ENCODE measurements at regions not wholly inside any gene's neighbourhood (a gene's known extent, or its start where the extent isn't known, plus 50 kb on each side); places are given as distances from the start of the nearest gene placed in this dataset.

DNA sequence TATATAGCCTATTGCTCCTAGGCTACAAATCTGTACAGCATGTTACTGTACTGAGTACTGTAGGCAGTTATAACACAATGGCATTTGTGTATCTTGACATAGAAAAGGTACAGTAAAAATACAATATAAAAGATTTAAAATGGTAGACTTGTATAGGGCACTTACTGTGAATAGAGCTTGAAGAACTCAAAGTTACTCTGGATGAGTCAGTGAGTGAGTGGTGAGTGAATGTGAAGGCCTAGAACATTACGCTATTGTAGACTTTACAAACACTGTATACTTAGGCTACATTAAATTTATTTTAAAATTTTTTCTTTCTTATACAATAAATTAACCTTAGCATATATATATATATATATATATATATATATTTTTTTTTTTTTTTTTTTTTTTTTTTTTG is 140.0 kb upstream of the UBE2E1 start:
- no peak for DNase-seq

DNA sequence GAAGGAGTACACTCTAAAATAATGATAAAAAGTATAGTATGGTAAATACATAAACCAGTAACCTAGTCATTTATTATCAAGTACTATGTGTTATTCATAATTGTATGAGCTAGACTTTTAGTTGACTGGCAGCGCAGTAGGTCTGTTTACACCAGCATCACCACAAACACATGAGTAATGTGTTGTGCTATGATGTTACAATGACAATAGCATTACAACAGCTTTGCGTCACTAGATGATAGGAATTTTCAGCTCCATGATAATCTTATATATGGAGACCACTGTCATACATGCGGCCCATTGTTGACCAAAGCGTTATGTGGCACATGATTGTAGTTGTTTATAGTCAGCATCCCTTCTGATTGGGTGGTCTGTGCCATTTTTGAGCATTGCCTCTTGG is 138.9 kb upstream of the UBE2E1 start:
- no peak for DNase-seq

GRCh38 chr3:23667536-23668429 is 138.0 kb upstream of the UBE2E1 start:
- DNase-seq = no peak

DNA sequence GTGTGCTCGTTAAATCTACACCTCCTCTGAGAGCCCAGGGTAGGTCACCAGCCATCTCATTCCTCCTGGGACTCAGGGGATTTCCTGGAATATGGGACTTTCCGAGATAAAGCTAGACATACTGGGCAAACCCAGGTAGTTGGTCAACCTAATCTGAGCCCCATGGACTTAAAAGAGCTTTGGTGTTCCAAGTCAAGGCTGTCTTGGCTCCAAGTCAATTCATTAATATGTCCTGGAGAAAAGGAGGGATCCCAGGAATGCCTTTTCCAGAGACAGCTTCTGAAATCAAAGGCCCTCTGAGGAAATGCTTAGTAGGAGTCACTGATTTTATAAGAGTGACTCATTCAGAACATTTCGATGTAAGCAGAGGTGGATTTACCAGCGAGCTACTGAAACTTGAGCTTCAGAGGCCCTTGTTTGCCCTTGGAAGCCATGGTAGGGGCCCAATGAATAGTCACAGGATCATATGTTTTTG is 137.3 kb upstream of the UBE2E1 start:
- no peak for DNase-seq

- no peak for DNase-seq
Measured at GRCh38 chr3:23669541-23670255, 136.1 kb upstream of the UBE2E1 start.

DNA sequence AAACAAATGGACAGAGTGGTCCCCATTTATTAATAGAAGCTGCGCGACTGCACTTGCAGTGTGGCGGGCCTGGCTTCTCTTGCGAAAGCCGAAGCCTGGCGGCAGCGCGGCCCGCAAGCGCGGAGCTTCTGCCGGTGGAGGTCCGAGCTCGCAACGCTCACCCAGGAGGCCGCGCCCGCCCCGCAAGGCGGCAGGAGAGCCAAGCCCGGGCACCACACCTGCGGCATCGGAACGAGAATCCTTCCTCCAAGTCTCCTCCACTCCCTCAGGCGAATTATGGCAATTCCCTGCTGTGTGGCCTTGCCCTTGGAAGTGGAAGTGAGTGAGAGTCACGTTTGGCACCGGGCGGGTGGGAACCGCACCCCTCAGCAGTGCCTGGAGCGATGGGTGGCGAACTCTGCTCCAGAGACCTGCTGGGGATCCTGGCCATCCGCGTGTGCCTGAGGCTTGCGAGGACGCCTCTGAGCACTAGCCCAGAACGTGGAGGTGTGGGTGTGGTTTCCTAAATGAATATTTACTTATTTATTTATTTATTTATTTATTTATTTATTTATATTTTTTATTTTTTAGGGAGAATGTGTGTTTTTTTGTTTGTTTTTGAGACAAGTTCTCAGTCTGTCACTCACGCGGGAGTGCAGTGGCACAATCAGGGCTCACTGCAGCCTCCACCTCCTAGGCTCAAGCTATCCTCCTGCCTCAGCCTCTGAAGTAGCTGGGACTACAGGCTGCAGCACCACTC is 133.7 kb upstream of the UBE2E1 start:
- no peak for DNase-seq

- DNase-seq = no peak
Measured at GRCh38 chr3:23672628-23673027, 133.1 kb upstream of the UBE2E1 start.

DNA sequence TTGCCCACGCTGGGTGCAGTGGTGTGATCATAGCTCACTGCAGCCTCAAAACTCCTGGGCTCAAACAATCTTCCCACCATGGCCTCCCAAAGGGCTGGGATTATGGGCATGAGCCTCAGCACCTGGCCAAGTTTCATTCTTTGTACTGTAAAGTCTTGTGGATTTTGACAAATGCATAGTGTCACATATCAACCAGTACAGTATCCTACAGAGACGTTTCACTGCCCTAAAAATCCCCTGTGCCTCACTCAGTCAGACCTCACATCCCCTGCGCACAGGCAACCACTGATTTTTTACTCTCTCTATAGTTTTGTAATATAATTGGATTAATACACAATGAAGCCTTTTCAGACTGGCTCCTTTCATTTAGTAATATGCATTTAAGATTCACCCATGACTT is 130.7 kb upstream of the UBE2E1 start:
- DNase-seq = no peak

- DNase-seq = no peak
Measured at GRCh38 chr3:23676093-23676492, 129.7 kb upstream of the UBE2E1 start.

DNA sequence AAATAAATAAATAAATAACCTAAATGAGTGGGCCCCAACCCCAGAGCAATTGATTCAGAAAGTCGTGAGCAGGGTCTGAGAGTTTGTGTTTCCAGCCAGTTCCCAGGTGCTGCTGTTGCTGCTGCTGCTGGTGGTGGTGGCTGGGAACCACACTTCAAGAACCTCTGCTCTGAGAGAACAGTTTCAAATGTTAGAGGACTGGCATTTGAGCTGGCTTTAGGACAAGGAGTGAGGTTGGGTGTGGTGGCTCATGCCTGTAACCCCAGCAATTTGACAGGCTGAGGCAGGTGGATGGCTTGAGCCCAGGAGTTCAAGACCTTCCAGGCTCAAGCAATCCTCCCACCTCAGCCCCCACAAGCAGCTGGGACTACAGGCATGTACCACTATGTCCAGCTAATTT is 123.1 kb upstream of the UBE2E1 start:
- no peak for DNase-seq

- DNase-seq = no peak
Measured at GRCh38 chr3:23685541-23686258, 120.1 kb upstream of the UBE2E1 start.

- DNase-seq = no peak
Measured at GRCh38 chr3:23686519-23686918, 119.2 kb upstream of the UBE2E1 start.

DNA sequence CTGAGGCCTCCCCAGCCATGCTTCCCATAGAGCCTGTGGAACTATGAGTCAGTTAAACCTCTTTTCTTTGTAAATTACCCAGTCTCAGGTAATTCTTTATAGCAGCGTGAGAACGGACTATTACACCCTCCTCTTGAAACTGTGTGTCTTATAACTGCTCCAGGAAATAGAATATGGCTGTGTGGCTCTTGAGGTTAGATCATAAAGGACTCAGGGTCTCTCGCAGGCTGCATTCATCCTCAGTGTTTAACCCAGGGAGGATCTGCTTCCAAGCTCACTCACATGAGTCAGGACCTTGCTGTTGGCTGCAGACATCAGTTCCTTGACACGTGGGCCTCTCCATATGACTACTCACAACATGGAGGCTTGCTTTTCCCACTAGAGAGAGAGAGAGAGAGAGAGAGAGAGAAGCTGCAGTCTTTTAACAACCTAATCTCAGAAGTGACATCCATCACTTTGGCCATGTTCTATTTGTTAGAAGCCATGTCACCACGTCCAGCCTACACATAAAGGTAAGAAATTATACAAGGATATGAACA is 114.3 kb upstream of the UBE2E1 start:
- DNase-seq = no peak

- DNase-seq = no peak
Measured at GRCh38 chr3:23696842-23697241, 108.9 kb upstream of the UBE2E1 start.

GRCh38 chr3:23697416-23697815 is 108.3 kb upstream of the UBE2E1 start:
- no peak for DNase-seq

DNA sequence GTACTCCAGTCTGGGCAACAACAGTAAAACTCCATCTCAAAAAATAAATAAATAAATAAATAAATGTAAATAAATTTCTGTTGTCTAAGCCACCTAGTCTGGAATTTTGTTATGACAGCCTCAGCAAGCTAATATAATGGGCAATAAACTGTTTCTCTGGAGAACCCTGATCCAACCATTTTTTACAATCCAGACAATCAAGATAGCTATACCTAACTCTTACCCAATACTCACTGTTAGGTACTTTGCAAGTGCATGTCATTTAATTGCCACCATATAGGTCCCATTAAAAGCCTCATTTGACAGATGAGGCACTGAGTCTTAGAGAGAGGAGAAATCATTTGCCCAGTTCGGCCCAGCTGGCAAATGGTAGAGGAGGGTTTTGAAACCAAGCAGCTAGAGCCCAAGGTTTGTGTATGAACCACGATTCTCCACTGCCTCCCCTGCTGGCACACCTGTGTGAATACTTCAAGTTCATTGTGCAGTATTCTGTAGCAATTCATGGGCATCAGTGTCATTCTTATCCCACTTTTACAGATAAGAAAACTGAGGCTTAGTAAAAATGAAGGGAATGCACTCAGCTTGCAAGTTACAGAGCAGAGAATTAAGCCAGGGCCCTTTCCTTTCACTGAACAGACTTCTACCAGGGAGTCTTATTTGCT is 107.0 kb upstream of the UBE2E1 start:
- DNase-seq = no peak

- DNase-seq = no peak
Measured at GRCh38 chr3:23700616-23701015, 105.1 kb upstream of the UBE2E1 start.

- no peak for DNase-seq
Measured at GRCh38 chr3:23701716-23702597, 103.8 kb upstream of the UBE2E1 start.

- DNase-seq = no peak
Measured at GRCh38 chr3:23704298-23704697, 101.5 kb upstream of the UBE2E1 start.

DNA sequence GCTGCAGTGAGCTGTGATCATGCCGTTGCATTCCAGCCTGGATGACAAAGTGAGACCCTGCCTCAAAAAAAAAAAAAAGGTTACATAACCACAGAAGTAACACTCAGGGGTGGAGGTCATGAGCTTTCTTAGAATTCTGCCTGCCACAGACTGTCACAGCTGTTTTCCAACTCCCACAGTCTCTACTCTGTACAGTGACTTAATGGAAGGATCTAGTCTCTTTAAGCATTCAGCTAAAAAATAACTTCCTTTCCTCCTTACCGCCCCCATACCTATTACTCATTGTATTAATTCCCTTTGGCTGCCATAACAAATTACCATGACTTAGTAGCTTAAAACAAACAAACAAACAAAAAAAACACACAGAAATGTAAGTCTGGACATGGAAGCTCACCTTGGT is 99.6 kb upstream of the UBE2E1 start:
- DNase-seq = no peak

DNA sequence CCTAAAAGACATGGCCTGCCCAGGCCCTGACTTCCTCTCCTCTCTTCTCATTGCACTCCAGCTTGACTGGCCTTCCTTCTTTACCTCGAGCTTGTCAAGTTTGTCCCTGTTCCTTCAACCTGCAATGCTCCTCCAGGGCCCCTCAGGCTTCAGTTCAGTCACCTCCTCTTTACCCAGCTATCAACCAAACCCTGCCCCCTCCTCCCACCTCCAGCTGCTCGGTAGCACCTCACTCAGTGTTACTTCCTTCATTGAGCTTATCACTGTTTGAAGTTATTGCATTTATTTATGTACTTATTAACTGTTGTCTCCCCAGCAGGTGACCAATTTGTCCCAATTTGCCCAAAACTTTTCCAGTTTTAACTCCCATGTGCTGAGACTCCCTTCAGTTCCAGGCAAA is 95.8 kb upstream of the UBE2E1 start:
- DNase-seq = no peak
